Mammary epithelial cell (primary cell): ENCODE measurements at regions not wholly inside any gene's neighbourhood (a gene's known extent, or its start where the extent isn't known, plus 50 kb on each side); places are given as distances from the start of the nearest gene placed in this dataset.

Experiments used
- CTCF ChIP-seq, 2 donors: IDR thresholded peaks in 1 of 2; conservative IDR thresholded peaks in 1 of 2; 2 replicates each; pipeline ENCODE4 v1.5.1; 2011 to 2012; ENCODE audit warnings: inconsistent platforms in 2 of 2, low read length in 2 of 2, mild to moderate bottlenecking in 2 of 2, control low read depth in 1 of 2, low read depth in 1 of 2; ENCODE audit not compliant: insufficient read depth in 1 of 2; ENCODE audit errors: extremely low read depth in 1 of 2
- EZH2 ChIP-seq: IDR thresholded peaks from 2 replicates; pipeline ENCODE4 v1.6.1; 2012; ENCODE audit warnings: low read length, inconsistent platforms, borderline replicate concordance

GRCh38 chr3:83863380-83863779, 1095.4 kb upstream of the CADM2 start:
- TF ChIP-seq CTCF (conservative IDR thresholded peaks at IDR 0.05 in 1 of 2, IDR thresholded peaks at IDR 0.05 in 1 of 2; ENCODE audit: extremely low read depth in 1 of 2, insufficient read depth in 1 of 2, low read depth in 1 of 2, low read length in 2 of 2): no peak
- no peak for TF ChIP-seq EZH2
